ENCODE measurements at regions not wholly inside any gene's neighbourhood (a gene's known extent, or its start where the extent isn't known, plus 50 kb on each side); places are given as distances from the start of the nearest gene placed in this dataset.

DNA sequence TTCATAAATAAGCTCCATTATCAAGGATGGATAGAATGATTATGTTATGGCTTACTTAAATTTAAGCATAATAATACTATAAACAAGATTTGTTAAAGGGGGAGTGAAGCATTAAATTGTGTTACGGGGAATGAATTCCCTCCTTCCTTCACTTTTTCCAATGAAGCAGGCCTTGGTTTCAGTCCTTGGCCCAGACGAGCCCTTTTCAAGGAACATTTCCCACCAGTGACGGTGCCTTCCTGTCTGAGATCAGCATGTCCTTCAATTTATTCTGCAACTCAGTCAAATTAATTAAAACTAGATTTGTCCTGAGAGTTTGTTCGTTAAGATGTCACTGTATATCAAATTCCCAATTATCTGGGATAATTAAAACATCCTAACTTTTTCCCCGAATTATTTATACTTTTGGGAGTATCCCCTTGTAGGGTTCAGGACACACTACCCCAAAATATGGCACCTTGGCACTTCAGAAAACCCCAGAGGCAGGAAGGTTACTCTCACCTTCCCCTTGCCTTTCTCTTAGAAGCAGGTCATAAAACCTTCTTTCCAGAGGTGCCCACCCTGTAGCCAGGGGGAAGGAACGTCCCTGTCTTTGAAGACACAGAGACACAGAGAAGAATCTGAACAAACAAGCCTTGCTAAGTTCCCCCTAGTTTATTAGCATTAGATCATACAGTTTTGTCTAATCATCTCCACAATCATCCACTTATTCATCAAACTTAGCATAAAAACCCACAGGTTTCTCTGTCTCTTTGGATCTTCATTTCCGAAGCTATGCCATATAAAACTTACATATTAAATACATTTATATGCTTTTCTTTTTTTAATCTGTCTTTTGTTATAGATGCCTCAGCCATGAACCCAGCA lies 86.2 kb upstream of the ARHGAP29 start:
- Histone ChIP-seq H3K36me3 (ENCODE audit: low read length) (no peaks in the 10 kb centered on the region), H3K9me2 (replicated peaks; ENCODE audit: insufficient read depth, low read length) (no peaks in the 10 kb centered on the region), H2AFZ (ENCODE audit: low read depth, low read length, severe bottlenecking) (no peak overlapping the region), H3K4me3 (ENCODE audit: insufficient read depth, low read length, poor library complexity, severe bottlenecking) (no peak overlapping the region), H3K4me2 (ENCODE audit: low read depth, low read length, poor library complexity, severe bottlenecking) (no peak overlapping the region), H3F3A (ENCODE audit: insufficient read depth) (no peaks in the 10 kb centered on the region), H3K27me3 (ENCODE audit: low read length) (no peaks in the 10 kb centered on the region), H3K9ac (ENCODE audit: low read length) (no peak overlapping the region), H4K20me1 (ENCODE audit: low read depth, low read length) (no peaks in the 10 kb centered on the region), H3K9me3 (ENCODE audit: insufficient read depth, low read length) (no peaks in the 10 kb centered on the region), H3K79me2 (ENCODE audit: insufficient read depth, low read length) (no peaks in the 10 kb centered on the region), H3K27ac (ENCODE audit: low read depth, low read length) (no peak overlapping the region)
- no peak for TF ChIP-seq EZH2phosphoT487 (conservative IDR thresholded peaks at IDR 0.05; ENCODE audit: low read length)
- TF ChIP-seq, protein P1, sequence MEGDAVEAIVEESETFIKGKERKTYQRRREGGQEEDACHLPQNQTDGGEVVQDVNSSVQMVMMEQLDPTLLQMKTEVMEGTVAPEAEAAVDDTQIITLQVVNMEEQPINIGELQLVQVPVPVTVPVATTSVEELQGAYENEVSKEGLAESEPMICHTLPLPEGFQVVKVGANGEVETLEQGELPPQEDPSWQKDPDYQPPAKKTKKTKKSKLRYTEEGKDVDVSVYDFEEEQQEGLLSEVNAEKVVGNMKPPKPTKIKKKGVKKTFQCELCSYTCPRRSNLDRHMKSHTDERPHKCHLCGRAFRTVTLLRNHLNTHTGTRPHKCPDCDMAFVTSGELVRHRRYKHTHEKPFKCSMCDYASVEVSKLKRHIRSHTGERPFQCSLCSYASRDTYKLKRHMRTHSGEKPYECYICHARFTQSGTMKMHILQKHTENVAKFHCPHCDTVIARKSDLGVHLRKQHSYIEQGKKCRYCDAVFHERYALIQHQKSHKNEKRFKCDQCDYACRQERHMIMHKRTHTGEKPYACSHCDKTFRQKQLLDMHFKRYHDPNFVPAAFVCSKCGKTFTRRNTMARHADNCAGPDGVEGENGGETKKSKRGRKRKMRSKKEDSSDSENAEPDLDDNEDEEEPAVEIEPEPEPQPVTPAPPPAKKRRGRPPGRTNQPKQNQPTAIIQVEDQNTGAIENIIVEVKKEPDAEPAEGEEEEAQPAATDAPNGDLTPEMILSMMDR (IDR thresholded peaks at IDR 0.05; ENCODE audit: insufficient read depth, low read length, poor library complexity, severe bottlenecking): no peak

DNA sequence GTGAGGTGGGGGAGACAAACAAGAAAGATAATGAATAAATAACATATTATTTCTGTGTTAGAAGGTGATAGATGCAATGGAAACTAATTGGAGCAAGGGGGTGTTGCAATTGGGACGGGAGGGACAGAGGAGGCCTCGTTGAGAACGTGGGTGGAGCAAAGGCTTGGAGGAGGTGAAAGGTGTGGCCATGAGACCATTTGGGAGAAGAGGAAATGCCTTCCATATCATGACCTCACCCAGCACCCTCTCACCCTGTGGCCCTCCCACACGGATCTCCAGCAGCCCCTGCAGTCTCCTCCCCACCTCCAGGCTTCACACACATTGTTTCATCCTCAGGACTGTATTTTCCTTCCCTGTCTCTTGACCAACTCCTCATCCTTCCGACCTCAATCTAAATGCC lies 85.3 kb upstream of the ARHGAP29 start:
- H3K4me3 ChIP-seq (ENCODE audit: insufficient read depth, low read length, poor library complexity, severe bottlenecking): no peak overlapping the region
- TF ChIP-seq EZH2phosphoT487 (conservative IDR thresholded peaks at IDR 0.05; ENCODE audit: low read length): no peak
- TF ChIP-seq, protein P1 (IDR thresholded peaks at IDR 0.05; ENCODE audit: insufficient read depth, low read length, poor library complexity, severe bottlenecking): no peak
- H2AFZ ChIP-seq (ENCODE audit: low read depth, low read length, severe bottlenecking): no peak overlapping the region
- no peak overlapping the region for H3K27ac ChIP-seq (ENCODE audit: low read depth, low read length)
- no peaks in the 10 kb centered on the region for H3K36me3 ChIP-seq (ENCODE audit: low read length)
- no peaks in the 10 kb centered on the region for H3K27me3 ChIP-seq (ENCODE audit: low read length)
- H3K9me3 ChIP-seq (ENCODE audit: insufficient read depth, low read length): no peaks in the 10 kb centered on the region
- H4K20me1 ChIP-seq (ENCODE audit: low read depth, low read length): no peaks in the 10 kb centered on the region
- no peaks in the 10 kb centered on the region for H3F3A ChIP-seq (ENCODE audit: insufficient read depth)
- no peaks in the 10 kb centered on the region for H3K79me2 ChIP-seq (ENCODE audit: insufficient read depth, low read length)
- no peaks in the 10 kb centered on the region for H3K9me2 ChIP-seq (replicated peaks; ENCODE audit: insufficient read depth, low read length)
- no peak overlapping the region for H3K9ac ChIP-seq (ENCODE audit: low read length)
- no peak overlapping the region for H3K4me2 ChIP-seq (ENCODE audit: low read depth, low read length, poor library complexity, severe bottlenecking)

DNA sequence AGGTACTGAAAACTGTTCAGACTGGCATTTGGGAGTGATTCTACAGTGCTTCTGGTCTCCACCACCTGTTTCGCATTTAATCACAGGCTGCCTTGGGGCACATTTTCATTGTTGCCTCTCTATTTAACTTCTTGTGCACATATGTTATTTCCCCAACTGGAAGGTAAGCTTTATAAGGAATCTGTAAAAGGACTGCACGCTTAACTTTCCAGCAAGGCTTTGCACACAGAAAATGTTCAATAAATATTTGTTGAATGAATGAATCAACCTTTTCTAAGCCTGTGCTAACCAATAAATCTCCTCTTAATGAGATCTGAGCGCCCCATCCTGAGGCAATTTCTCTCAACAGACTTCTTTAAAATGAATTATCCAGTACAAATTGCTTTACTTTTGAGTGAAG lies 84.3 kb upstream of the ARHGAP29 start:
- no peaks in the 10 kb centered on the region for H3K9me2 ChIP-seq (replicated peaks; ENCODE audit: insufficient read depth, low read length)
- H3K36me3 ChIP-seq (ENCODE audit: low read length): no peaks in the 10 kb centered on the region
- H3K9me3 ChIP-seq (ENCODE audit: insufficient read depth, low read length): no peaks in the 10 kb centered on the region
- H3K79me2 ChIP-seq (ENCODE audit: insufficient read depth, low read length): no peaks in the 10 kb centered on the region
- H4K20me1 ChIP-seq (ENCODE audit: low read depth, low read length): no peaks in the 10 kb centered on the region
- no peaks in the 10 kb centered on the region for H3F3A ChIP-seq (ENCODE audit: insufficient read depth)
- H3K4me3 ChIP-seq (ENCODE audit: insufficient read depth, low read length, poor library complexity, severe bottlenecking): no peak overlapping the region
- no peak overlapping the region for H2AFZ ChIP-seq (ENCODE audit: low read depth, low read length, severe bottlenecking)
- H3K4me2 ChIP-seq (ENCODE audit: low read depth, low read length, poor library complexity, severe bottlenecking): no peak overlapping the region
- no peaks in the 10 kb centered on the region for H3K27me3 ChIP-seq (ENCODE audit: low read length)
- H3K9ac ChIP-seq (ENCODE audit: low read length): no peak overlapping the region
- no peak overlapping the region for H3K27ac ChIP-seq (ENCODE audit: low read depth, low read length)
- TF ChIP-seq, protein P1 (IDR thresholded peaks at IDR 0.05; ENCODE audit: insufficient read depth, low read length, poor library complexity, severe bottlenecking): no peak
